ENCODE measurements at regions not wholly inside any gene's neighbourhood (a gene's known extent, or its start where the extent isn't known, plus 50 kb on each side); places are given as distances from the start of the nearest gene placed in this dataset.
A peak's percentile ranks its signal among the peaks of the same experiment; 100 is the strongest.

GRCh38 chr4:16967722-16968121, 69.3 kb upstream of the LDB2 start:
- Histone ChIP-seq H3K36me3 (replicated peaks in 1 of 2) (no peaks in the 10 kb centered on the region), H3K4me3 (no peak overlapping the region), H3K27me3 (no peaks in the 10 kb centered on the region), H3K4me1 (replicated peaks in 1 of 2) (peaks cover 4 to 12% of the 10 kb centered on the region in 2 donors), H3K27ac (no peak overlapping the region), H3K9me3 (replicated peaks in 1 of 3) (no peaks in the 10 kb centered on the region)
- intact Hi-C loops (cut with DNase I), result no loop called here
- WGBS, 4 donors, result 41 to 56% (median 48%) methylated on average over 5 of the region's 5 CpGs
- no peak for TF ChIP-seq CTCF (IDR thresholded peaks at IDR 0.05)
- TF ChIP-seq POLR2A (IDR thresholded peaks at IDR 0.05), result no peak
- DNase-seq, result peak in 6 of 7 donors; percentile 9 to 52 (median 25)

DNA sequence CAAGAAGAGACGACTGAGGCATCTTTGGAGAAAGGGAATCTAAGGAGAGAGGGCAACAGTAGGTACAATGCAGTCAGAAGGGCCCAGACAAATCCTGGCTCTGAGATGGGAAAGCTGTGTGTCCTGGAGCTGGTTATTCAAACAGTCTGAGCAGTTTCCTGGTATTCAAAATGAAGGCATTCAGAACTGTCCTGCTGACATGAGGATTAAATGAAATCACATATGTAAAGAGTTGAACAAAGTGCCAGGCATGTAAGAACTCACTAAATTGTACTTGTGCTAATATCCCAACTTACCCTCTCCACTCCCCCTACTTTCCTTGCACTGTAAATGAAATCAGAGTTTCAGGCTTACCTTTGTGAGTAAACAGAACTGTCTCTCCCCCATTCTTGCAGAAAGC, 60.9 kb upstream of the LDB2 start:
- intact Hi-C loops (cut with DNase I), result no loop called here
- no peaks in the 10 kb centered on the region for H3K36me3 ChIP-seq (replicated peaks in 1 of 2)
- no peaks in the 10 kb centered on the region for H3K4me1 ChIP-seq (replicated peaks in 1 of 2)
- no peaks in the 10 kb centered on the region for H3K9me3 ChIP-seq (replicated peaks in 1 of 3)
- TF ChIP-seq POLR2A (IDR thresholded peaks at IDR 0.05) (no peak), CTCF (IDR thresholded peaks at IDR 0.05) (no peak)
- no peak overlapping the region for H3K4me3 ChIP-seq
- WGBS, 4 donors, result 61 to 77% (median 69%) methylated on average over 1 of the region's 1 CpG
- no peak for DNase-seq
- no peak overlapping the region for H3K27ac ChIP-seq
- H3K27me3 ChIP-seq, result no peaks in the 10 kb centered on the region

GRCh38 chr4:16952896-16953630, 54.6 kb upstream of the LDB2 start:
- TF ChIP-seq POLR2A (IDR thresholded peaks at IDR 0.05) (no peak), CTCF (IDR thresholded peaks at IDR 0.05) (no peak)
- Histone ChIP-seq H3K27ac (no peak overlapping the region), H3K27me3 (no peaks in the 10 kb centered on the region), H3K4me3 (peak overlapping the region in 1 of 4 donors; percentile 34), H3K4me1 (replicated peaks in 1 of 2) (no peaks in the 10 kb centered on the region), H3K9me3 (replicated peaks in 1 of 3) (no peaks in the 10 kb centered on the region), H3K36me3 (replicated peaks in 1 of 2) (no peaks in the 10 kb centered on the region)
- intact Hi-C loops (cut with DNase I), result no loop called here
- WGBS, 4 donors, result 36 to 57% (median 41%) methylated on average over 1 of the region's 1 CpG
- no peak for DNase-seq

DNA sequence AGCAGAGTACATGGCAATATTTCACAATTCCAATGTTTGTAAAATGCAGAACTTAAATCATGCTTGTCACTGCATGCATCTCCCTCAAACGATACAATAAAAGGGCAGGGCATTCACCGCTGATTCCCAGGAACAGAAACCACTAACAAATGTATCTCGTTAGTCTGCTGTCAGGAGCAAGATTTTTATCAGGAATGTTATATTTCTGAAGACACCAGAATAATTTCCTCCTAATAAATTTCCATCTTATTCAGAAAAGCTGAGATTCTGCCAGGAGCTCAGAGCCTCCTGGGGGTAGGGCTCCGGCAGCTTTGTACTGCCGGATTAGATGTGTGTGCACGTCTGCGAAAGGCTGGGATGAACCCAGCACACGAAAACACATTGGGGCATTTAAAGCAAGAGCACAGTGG, 54.0 kb upstream of the LDB2 start:
- no peaks in the 10 kb centered on the region for H3K9me3 ChIP-seq (replicated peaks in 1 of 3)
- DNase-seq, result no peak
- H3K27ac ChIP-seq, result no peak overlapping the region
- intact Hi-C loops (cut with DNase I), result no loop called here
- H3K36me3 ChIP-seq (replicated peaks in 1 of 2), result no peaks in the 10 kb centered on the region
- peak overlapping the region in 1 of 4 donors; percentile 34 for H3K4me3 ChIP-seq
- 17 to 33% (median 27%) methylated on average over 8 of the region's 8 CpGs for WGBS, 4 donors
- no peaks in the 10 kb centered on the region for H3K4me1 ChIP-seq (replicated peaks in 1 of 2)
- H3K27me3 ChIP-seq, result no peaks in the 10 kb centered on the region
- TF ChIP-seq POLR2A (IDR thresholded peaks at IDR 0.05) (no peak), CTCF (IDR thresholded peaks at IDR 0.05) (no peak)

Small RNA genes in the stretch of these regions (small RNA-seq; reads per million reads assigned to genes)
- gene MTND5P4, result 0 reads per million in 2 donors
- gene SNORA75B, result 0 reads per million in 2 donors
